Psoas muscle (tissue), 7 donors: ENCODE measurements at regions not wholly inside any gene's neighbourhood (a gene's known extent, or its start where the extent isn't known, plus 50 kb on each side); places are given as distances from the start of the nearest gene placed in this dataset.

Experiments
- ATAC-seq, 4 donors: fragments of 200-7000 bp; cut with Tn5 transposase; one replicate each; pipeline ENCODE4 v1.9.1; 2020; ENCODE audit warnings: moderate library complexity in 3 of 4, mild to moderate bottlenecking in 2 of 4
- DNase-seq, 2 donors: peaks; one replicate each; pipeline ENCODE4 v3.0.0-alpha.2; 2020
- H3K27ac ChIP-seq: fragments of 200-600 bp; one replicate; pipeline ENCODE4 v1.8.0; 2022
- H3K27me3 ChIP-seq, 3 donors: fragments of 200-600 bp in 1 of 3; one replicate each; pipeline versions ENCODE4 v1.6.1 to v1.8.0; 2013 to 2022; ENCODE audit warnings: low read length in 2 of 3, mild to moderate bottlenecking in 2 of 3, moderate library complexity in 1 of 3; ENCODE audit not compliant: insufficient read depth in 3 of 3
- H3K36me3 ChIP-seq, 2 donors: fragments of 200-600 bp in 1 of 2; one replicate each; pipeline versions ENCODE4 v1.6.1 to v1.8.0; 2013 to 2022; ENCODE audit warnings: low read depth in 1 of 2, mild to moderate bottlenecking in 1 of 2, moderate library complexity in 1 of 2; ENCODE audit not compliant: insufficient read depth in 1 of 2
- H3K4me1 ChIP-seq: fragments of 200-600 bp; one replicate; pipeline ENCODE4 v1.8.0; 2022
- H3K4me3 ChIP-seq: fragments of 200-600 bp; one replicate; pipeline ENCODE4 v1.8.0; 2022; ENCODE audit warnings: mild to moderate bottlenecking
- H3K9me3 ChIP-seq: fragments of 200-600 bp; one replicate; pipeline ENCODE4 v1.8.0; 2022
- WGBS, 3 donors: extraction: QIAGEN DNeasy Blood & Tissue Kit; methylation state at CpG; one replicate each; pipeline versions ENCODE4 v1.1.6 to v1.1.7; 2013; 5-methylcytosine and 5-hydroxymethylcytosine counted together
- intact Hi-C, 2 donors: fragments of 100-400 bp; cut with DNase I; formaldehyde crosslinking; loops; one replicate each; pipeline versions ENCODE4 v1.11.0 to v1.14.2; 2022
- TF ChIP-seq, protein P1 (sequence below): fragments of 200-600 bp; IDR thresholded peaks from one replicate; pipeline ENCODE4 v1.8.0; 2022; ENCODE audit warnings: antibody characterized with exemption
- donor health status: healthy with polysubstance abuse.
- donor health status: DM: no; HTN: no; CAD: no; lungs with moderate emphysema.
- donor health status: Bipolar disorder and iron deficiency.
- donor health status: healthy.
- donor health status: DM: yes; HTN: yes; CAD: no.
- donor health status: DM: no; HTN: no; CAD: no.
- donor health status: DM: yes; HTN: yes; CAD: no.

DNA sequence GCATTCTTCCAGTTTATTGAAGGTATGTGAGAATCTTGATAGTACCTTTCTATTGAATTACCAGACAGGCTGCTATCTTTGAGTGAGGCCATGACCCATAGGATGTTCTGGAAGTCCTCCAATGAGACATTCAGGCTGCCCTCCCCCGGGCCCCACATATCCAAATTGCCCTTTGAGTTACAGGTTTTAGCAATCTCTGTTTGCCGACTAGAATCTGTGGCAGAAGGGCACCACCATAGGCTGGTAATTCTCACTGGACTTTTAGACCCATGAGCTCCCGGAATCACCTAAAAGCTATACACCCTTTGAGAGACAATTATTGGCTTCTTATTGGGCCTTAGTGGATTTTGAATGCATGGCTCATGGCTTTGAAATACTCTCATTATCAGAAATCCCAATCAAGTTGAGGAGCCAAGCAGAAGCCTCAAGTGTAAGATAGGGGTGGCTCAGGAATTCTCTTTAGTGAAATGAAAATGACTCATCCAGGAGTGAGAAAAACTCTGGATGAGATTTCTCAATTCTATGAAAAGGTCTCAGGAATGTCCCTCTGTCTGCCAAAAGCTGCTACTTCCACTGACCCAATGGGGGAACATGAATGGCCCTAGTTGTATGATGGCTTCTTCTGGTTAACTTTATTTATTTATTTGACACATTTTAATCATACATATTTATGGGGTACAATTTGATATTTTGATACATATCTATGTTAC, 172.1 kb upstream of the CSNK1A1L start:
- WGBS, 3 donors = 60 to 79% (median 60%) methylated on average over 3 of the region's 3 CpGs
- intact Hi-C loops = no loop called here
- Histone ChIP-seq H3K4me3 (no peak overlapping the region), H3K27me3 (no peaks in the 10 kb centered on the region), H3K4me1 (no peaks in the 10 kb centered on the region), H3K36me3 (no peaks in the 10 kb centered on the region), H3K27ac (no peak overlapping the region), H3K9me3 (no peaks in the 10 kb centered on the region)
- no peak for ATAC-seq
- TF ChIP-seq, protein P1, sequence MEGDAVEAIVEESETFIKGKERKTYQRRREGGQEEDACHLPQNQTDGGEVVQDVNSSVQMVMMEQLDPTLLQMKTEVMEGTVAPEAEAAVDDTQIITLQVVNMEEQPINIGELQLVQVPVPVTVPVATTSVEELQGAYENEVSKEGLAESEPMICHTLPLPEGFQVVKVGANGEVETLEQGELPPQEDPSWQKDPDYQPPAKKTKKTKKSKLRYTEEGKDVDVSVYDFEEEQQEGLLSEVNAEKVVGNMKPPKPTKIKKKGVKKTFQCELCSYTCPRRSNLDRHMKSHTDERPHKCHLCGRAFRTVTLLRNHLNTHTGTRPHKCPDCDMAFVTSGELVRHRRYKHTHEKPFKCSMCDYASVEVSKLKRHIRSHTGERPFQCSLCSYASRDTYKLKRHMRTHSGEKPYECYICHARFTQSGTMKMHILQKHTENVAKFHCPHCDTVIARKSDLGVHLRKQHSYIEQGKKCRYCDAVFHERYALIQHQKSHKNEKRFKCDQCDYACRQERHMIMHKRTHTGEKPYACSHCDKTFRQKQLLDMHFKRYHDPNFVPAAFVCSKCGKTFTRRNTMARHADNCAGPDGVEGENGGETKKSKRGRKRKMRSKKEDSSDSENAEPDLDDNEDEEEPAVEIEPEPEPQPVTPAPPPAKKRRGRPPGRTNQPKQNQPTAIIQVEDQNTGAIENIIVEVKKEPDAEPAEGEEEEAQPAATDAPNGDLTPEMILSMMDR = no peak
- DNase-seq = no peak

GRCh38 chr13:37277007-37277406, 171.5 kb upstream of the CSNK1A1L start:
- intact Hi-C loops = no loop called here
- ATAC-seq = no peak
- no peak overlapping the region for H3K27ac ChIP-seq
- H3K27me3 ChIP-seq = no peaks in the 10 kb centered on the region
- H3K4me3 ChIP-seq = no peak overlapping the region
- TF ChIP-seq, protein P1 = no peak
- no peaks in the 10 kb centered on the region for H3K36me3 ChIP-seq
- no peak for DNase-seq
- no peaks in the 10 kb centered on the region for H3K9me3 ChIP-seq
- no peaks in the 10 kb centered on the region for H3K4me1 ChIP-seq
- 95 to 100% (median 98%) methylated on average over 1 of the region's 1 CpG for WGBS, 3 donors

- ATAC-seq (no peak), DNase-seq (no peak)
- H3K9me3 ChIP-seq = no peaks in the 10 kb centered on the region
- H3K4me1 ChIP-seq = no peaks in the 10 kb centered on the region
- no peak overlapping the region for H3K4me3 ChIP-seq
- intact Hi-C loops = no loop called here
- no peak overlapping the region for H3K27ac ChIP-seq
- no peaks in the 10 kb centered on the region for H3K36me3 ChIP-seq
- H3K27me3 ChIP-seq = no peaks in the 10 kb centered on the region
- TF ChIP-seq, protein P1 = no peak
- WGBS, 3 donors = 78 to 88% (median 81%) methylated on average over 6 of the region's 6 CpGs
Measured at GRCh38 chr13:37274569-37275497, 169.4 kb upstream of the CSNK1A1L start.

GRCh38 chr13:37273836-37274235, 168.4 kb upstream of the CSNK1A1L start:
- no peaks in the 10 kb centered on the region for H3K27me3 ChIP-seq
- no peaks in the 10 kb centered on the region for H3K9me3 ChIP-seq
- H3K27ac ChIP-seq = no peak overlapping the region
- no peak for ATAC-seq
- TF ChIP-seq, protein P1 = no peak
- WGBS, 3 donors = 48 to 50% (median 50%) methylated on average over 1 of the region's 1 CpG
- H3K36me3 ChIP-seq = no peaks in the 10 kb centered on the region
- DNase-seq = no peak
- no peaks in the 10 kb centered on the region for H3K4me1 ChIP-seq
- H3K4me3 ChIP-seq = no peak overlapping the region
- intact Hi-C loops = no loop called here
